Thymus (tissue), 11 donors: ENCODE measurements at regions not wholly inside any gene's neighbourhood (a gene's known extent, or its start where the extent isn't known, plus 50 kb on each side); places are given as distances from the start of the nearest gene placed in this dataset.
A peak's percentile ranks its signal among the peaks of the same experiment; 100 is the strongest.

Source experiments
- DNase-seq, 9 donors: peaks; one replicate each; pipeline ENCODE4 v3.0.0-alpha.2; 2013; ENCODE audit warnings: low spot score in 9 of 9, low read depth in 6 of 9, missing footprints in 1 of 9
- H3K27ac ChIP-seq, 2 donors: one replicate each; pipeline ENCODE4 v1.5.1; 2013; ENCODE audit warnings: control low read depth in 1 of 2, low read depth in 1 of 2, low read length in 1 of 2, mild to moderate bottlenecking in 1 of 2, moderate library complexity in 1 of 2
- H3K27me3 ChIP-seq, 2 donors: one replicate each; pipeline ENCODE4 v1.5.1; 2013; ENCODE audit warnings: low read length in 1 of 2; ENCODE audit not compliant: control insufficient read depth in 2 of 2, insufficient read depth in 1 of 2
- H3K36me3 ChIP-seq, 2 donors: one replicate each; pipeline ENCODE4 v1.5.1; 2013; ENCODE audit warnings: low read length in 1 of 2, mild to moderate bottlenecking in 1 of 2, moderate library complexity in 1 of 2; ENCODE audit not compliant: control insufficient read depth in 2 of 2, insufficient read depth in 2 of 2
- H3K4me1 ChIP-seq, 2 donors: one replicate each; pipeline ENCODE4 v1.5.1; 2013; ENCODE audit warnings: low read length in 2 of 2; ENCODE audit not compliant: control insufficient read depth in 2 of 2, insufficient read depth in 2 of 2
- H3K4me3 ChIP-seq, 2 donors: one replicate each; pipeline ENCODE4 v1.5.1; 2013; ENCODE audit warnings: low read length in 2 of 2, control low read depth in 1 of 2, mild to moderate bottlenecking in 1 of 2
- H3K9me3 ChIP-seq, 2 donors: one replicate each; pipeline ENCODE4 v1.5.1; 2013; ENCODE audit warnings: low read length in 1 of 2, mild to moderate bottlenecking in 1 of 2; ENCODE audit not compliant: control insufficient read depth in 2 of 2, insufficient read depth in 1 of 2
- WGBS: extraction: QIAGEN DNeasy Blood & Tissue Kit; methylation state at CpG from one replicate; pipeline ENCODE4 v1.1.7; 2013; 5-methylcytosine and 5-hydroxymethylcytosine counted together
- donor health status: healthy.

DNA sequence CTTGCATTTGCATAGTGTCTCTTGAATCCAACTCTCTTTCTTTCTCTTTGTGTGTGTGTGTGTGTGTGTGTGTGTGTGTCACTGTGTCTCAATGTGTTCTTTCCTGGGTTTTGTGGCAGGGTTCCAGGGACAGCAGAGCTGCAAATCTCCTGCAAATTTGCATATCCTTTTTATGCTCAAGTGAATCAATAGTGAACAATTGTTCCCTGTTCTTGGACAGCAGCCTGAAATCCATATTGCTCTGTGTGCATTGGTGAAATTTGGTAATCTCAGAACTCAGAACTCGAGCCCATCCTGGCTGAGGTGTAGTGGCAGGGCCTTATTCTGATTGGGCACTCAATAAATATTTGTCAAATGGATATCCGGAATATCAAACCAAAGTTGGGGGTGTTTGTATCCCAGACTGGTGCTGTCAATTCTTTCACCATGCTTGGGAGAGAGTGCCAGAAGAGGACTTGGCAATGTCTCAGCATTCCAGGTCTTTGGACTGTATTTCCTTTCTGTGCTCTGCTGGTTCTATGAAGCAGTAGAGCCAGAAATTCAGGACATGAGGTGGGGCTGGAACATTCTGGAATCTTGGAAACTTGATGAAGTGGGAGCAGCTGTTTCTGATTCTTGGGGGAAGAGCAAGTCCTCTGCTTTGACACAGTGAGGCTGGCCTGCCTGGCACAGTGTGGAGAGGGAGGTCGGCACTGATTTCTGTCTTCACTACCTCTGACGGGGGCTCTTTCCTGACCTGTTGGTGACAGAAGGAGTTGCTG lies 380.6 kb upstream of the C2CD4B start:
- Histone ChIP-seq H3K9me3 (no peaks in the 10 kb centered on the region), H3K27me3 (no peaks in the 10 kb centered on the region), H3K4me3 (no peak overlapping the region), H3K4me1 (no peaks in the 10 kb centered on the region), H3K27ac (no peak overlapping the region), H3K36me3 (no peaks in the 10 kb centered on the region)
- 91% methylated on average over 4 of the region's 4 CpGs for WGBS
- DNase-seq = no peak

DNA sequence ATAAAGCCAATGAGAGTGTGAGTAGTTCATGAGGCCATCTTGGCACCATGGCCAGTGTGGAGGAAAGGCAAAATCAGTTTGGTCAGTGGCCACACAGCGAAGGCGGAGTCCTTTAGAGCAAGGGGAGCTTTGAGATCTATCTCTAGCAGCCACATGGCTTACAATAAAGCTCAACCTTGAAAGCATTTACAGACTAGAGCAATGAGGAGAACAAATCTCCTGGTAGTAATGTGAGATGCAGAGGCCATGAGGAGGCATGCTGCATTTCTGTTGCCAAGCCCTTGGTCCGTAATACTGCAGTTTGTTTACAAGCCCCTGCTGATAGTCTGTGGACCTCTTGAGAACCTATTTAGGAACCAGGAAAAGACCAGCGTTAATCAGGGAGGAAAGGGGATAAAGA lies 381.5 kb upstream of the C2CD4B start:
- no peaks in the 10 kb centered on the region for H3K9me3 ChIP-seq
- no peak for DNase-seq
- H3K4me3 ChIP-seq = no peak overlapping the region
- no peaks in the 10 kb centered on the region for H3K27me3 ChIP-seq
- 92% methylated on average over 4 of the region's 4 CpGs for WGBS
- H3K4me1 ChIP-seq = no peaks in the 10 kb centered on the region
- H3K27ac ChIP-seq = no peak overlapping the region
- no peaks in the 10 kb centered on the region for H3K36me3 ChIP-seq

DNA sequence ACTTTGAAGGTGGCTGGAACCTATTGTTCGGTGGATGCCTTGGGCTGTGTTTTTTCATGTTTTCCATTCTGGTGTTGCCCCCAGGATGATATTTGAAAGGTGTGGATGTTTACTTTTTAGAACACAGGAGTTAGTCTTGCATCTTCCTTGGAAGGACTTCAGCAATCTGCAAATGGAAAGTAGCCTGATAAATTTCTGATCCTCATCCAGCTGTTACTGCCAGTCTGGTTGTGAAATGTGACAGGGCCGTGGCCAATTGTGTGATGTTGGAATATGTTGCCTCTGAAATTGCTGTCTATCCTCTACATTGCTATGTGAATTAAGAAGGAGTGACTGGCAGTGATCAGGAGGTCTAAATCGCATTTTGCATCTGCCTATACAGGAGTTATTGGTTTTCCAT lies 382.5 kb upstream of the C2CD4B start:
- Histone ChIP-seq H3K9me3 (no peaks in the 10 kb centered on the region), H3K27me3 (no peaks in the 10 kb centered on the region), H3K4me3 (no peak overlapping the region), H3K36me3 (no peaks in the 10 kb centered on the region), H3K4me1 (no peaks in the 10 kb centered on the region), H3K27ac (no peak overlapping the region)
- no peak for DNase-seq
- 94% methylated on average over 3 of the region's 3 CpGs for WGBS

DNA sequence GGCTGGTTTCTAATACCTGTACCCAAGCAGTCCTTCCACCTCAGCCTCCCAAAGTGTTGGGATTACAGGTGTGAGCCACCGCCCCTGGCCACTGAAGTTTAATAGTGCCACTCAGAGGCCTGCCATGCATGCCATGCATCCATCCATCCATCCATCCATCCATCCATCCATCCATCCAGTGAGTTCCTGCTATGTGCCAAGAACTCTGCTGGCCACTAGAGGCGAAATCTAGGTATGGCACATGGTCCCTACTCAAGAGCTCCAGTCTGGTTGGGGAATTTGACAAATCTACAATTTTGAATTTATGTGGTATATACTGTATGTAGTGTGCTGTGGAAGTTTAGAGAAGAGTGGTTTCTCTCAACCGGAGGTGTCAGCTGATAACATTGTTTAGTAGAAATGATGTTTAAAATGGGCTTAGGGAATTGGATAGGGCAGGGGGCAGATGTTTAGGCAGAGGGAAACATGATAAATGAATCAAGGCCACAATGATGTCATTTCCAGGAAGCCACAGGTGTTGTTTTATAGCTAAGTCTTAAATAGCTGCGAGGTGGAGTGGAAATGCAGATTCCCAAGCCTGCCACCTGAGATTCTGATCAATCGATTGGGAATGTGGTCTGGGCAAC lies 384.4 kb upstream of the C2CD4B start:
- no peaks in the 10 kb centered on the region for H3K9me3 ChIP-seq
- DNase-seq = peak in 1 of 9 donors; percentile 4
- H3K27ac ChIP-seq = no peak overlapping the region
- WGBS = 92% methylated on average over 5 of the region's 5 CpGs
- no peaks in the 10 kb centered on the region for H3K27me3 ChIP-seq
- H3K4me3 ChIP-seq = no peak overlapping the region
- no peaks in the 10 kb centered on the region for H3K36me3 ChIP-seq
- no peaks in the 10 kb centered on the region for H3K4me1 ChIP-seq

DNA sequence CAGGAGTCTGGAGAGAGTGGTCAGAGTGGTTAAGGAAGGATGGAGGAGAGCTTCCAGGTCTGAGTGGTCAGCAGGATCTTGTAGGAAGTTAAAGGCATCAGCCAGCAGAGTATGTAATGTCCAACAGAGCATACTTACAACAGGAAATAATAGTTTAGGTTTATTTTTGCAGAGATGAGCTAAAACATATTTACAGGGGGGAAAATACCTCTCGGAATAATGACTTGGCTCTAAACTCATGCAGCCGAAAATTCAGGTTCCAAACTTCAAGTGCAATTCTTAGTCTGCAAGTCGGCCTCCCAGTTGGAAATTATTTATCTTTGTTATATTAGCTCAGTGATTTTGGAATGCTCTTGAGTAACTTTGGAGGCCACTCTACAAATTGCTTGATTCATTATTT lies 385.0 kb upstream of the C2CD4B start:
- Histone ChIP-seq H3K9me3 (no peaks in the 10 kb centered on the region), H3K36me3 (no peaks in the 10 kb centered on the region), H3K27me3 (no peaks in the 10 kb centered on the region), H3K4me1 (no peaks in the 10 kb centered on the region), H3K27ac (no peak overlapping the region), H3K4me3 (no peak overlapping the region)
- DNase-seq = no peak
- WGBS = 96% methylated on average over 3 of the region's 3 CpGs

DNA sequence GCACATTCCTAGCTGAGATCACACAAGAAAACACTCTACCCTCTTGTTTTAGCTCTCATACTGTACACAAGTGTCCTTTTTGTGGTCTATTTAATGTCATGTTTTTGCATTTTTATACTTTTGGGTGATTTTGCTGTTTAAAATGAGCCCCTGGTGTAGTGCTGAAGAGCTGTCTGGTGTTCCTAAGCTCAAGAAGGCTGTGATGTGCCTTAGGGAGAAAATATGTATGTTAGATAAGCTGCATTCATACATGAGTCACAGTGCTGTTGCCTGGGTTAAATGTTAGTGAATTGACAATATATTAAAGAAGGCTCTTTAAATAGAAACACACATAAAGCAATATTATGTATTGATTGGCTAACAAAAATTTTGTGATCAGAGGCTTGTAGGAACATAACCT lies 387.4 kb upstream of the C2CD4B start:
- Histone ChIP-seq H3K4me3 (no peak overlapping the region), H3K36me3 (no peaks in the 10 kb centered on the region), H3K27ac (no peak overlapping the region), H3K4me1 (no peaks in the 10 kb centered on the region), H3K9me3 (no peaks in the 10 kb centered on the region), H3K27me3 (no peaks in the 10 kb centered on the region)
- DNase-seq = no peak

DNA sequence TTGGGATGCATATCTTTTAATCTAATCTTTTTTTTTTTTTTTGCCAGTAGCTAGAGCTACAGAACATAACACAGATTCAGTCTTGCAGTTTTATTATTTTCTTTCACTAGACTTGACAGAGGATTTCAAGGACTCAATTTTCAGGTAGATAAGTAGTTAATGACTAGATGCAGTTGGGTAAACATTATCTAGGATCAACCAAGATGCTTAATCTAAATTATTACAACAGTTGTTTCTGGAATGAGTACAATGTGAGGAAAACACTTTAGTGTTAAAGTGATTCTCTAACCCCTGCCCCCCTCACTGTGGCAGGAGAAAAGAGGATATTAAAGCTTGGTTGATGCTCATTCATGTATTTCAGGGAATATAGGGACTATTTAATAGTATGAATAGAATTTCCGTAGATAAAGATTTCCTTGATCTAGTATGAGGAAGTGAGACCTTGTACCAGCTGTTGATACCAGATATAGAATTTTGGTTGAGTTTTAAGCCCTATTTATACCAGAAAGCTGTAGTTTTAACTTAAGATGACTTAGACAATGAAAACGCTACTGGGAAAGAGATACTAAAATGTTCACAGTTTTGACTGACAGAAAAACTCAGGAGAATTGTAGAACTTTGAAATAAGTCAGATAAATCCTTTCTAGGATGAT lies 389.0 kb upstream of the C2CD4B start:
- Histone ChIP-seq H3K27ac (no peak overlapping the region), H3K4me1 (no peaks in the 10 kb centered on the region), H3K27me3 (no peaks in the 10 kb centered on the region), H3K9me3 (no peaks in the 10 kb centered on the region), H3K4me3 (no peak overlapping the region), H3K36me3 (no peaks in the 10 kb centered on the region)
- no peak for DNase-seq
- WGBS = 51% methylated on average over 2 of the region's 2 CpGs

DNA sequence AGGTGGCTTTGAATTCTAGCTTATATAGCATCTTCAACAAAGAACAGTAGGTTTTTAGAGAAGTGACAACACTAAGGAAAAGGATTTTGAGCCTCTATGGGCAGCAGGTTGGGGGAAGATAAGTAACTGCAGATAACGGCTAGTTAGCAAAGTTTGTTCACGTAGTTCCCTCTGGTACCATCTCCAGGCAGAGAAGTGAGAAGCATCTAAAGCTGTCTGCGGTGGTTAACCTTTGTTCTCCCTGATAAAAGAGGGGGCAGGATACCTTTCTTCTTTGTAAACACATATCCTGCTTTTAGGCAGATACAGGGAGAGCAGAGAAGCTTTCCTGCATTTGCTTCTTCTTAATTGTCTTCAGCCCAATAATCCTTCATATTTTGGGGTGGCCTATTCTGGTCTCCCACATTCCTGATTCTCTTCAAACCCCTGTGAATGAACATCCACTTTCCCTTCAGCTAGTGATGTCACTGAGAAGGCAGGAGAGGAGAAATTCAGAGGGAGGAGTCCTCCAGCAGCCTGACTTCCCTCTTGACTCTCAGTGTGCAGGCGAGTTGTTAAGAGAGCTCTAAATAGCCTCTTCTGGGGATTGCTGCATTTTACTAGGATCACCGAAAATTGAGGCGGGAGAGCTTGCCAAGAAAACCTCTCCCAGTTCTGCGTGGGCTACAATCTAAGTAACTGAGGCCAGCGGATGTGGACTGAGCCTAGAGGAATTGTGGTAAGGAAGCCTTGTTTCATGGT lies 393.7 kb upstream of the C2CD4B start:
- Histone ChIP-seq H3K27me3 (no peaks in the 10 kb centered on the region), H3K4me1 (no peaks in the 10 kb centered on the region), H3K9me3 (no peaks in the 10 kb centered on the region), H3K27ac (no peak overlapping the region), H3K36me3 (no peaks in the 10 kb centered on the region), H3K4me3 (no peak overlapping the region)
- no peak for DNase-seq
- WGBS = 90% methylated on average over 8 of the region's 8 CpGs

DNA sequence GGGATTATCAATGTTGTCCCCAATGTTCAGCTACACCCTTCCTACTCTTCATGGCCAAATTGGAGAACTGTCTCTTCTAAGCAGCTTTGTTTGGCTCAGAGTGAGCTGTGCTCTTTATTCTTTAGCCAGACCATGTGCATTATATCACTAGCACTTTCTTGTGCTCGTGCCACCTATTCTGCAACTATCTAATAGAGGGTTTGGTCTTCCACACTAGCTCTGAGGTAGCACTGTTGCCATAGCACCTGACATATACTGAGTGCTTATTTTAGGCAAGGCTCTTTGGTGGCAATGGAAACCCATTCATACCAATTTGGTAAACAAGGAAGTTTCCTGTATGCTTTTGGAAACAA lies 394.3 kb upstream of the C2CD4B start:
- H3K36me3 ChIP-seq = no peaks in the 10 kb centered on the region
- no peak overlapping the region for H3K4me3 ChIP-seq
- no peak for DNase-seq
- H3K9me3 ChIP-seq = no peaks in the 10 kb centered on the region
- H3K4me1 ChIP-seq = no peaks in the 10 kb centered on the region
- no peak overlapping the region for H3K27ac ChIP-seq
- no peaks in the 10 kb centered on the region for H3K27me3 ChIP-seq
- 84% methylated on average over 1 of the region's 1 CpG for WGBS
